A673 (cell line): ENCODE measurements at regions not wholly inside any gene's neighbourhood (a gene's known extent, or its start where the extent isn't known, plus 50 kb on each side); places are given as distances from the start of the nearest gene placed in this dataset.

Source experiments
- BruUV-seq: library from RNA; stranded (reverse); fragments of 400-500 nt; replicated peaks from 2 replicates; lab custom pipeline; 2021; lab: Mats Ljungman, UMichigan
- CTCF ChIA-PET: fragments of 300-600 bp; sonication (Branson Sonifier 250); formaldehyde crosslinking; loops from one replicate; lab custom pipeline; 2022; ENCODE audit warnings: antibody characterized with exemption; lab: Charles Lee
- POLR2A ChIA-PET: fragments of 300-600 bp; sonication (Branson Sonifier 250); formaldehyde crosslinking; loops from one replicate; lab custom pipeline; 2022; ENCODE audit warnings: antibody characterized with exemption; ENCODE audit not compliant: low non-redundant PET; lab: Charles Lee
- DNase-seq: peaks from one replicate; pipeline ENCODE4 v3.0.0-alpha.2; 2015; ENCODE audit warnings: low spot score
- H3K27ac ChIP-seq: fragments of 200-600 bp; sonication (generic); 2 replicates; pipeline ENCODE4 v1.5.1; 2016; ENCODE audit warnings: mixed run types, low read depth, mild to moderate bottlenecking, mixed read lengths, antibody characterized with exemption, low read length; ENCODE audit not compliant: poor library complexity, severe bottlenecking
- H3K27me3 ChIP-seq: fragments of 200-600 bp; sonication (generic); replicated peaks from 2 replicates; pipeline ENCODE4 v1.6.1; 2017; ENCODE audit warnings: mixed run types, low read depth, mild to moderate bottlenecking, mixed read lengths, antibody characterized with exemption, low read length; ENCODE audit not compliant: insufficient read depth, poor library complexity
- H3K36me3 ChIP-seq: fragments of 200-600 bp; sonication (generic); 2 replicates; pipeline ENCODE4 v1.6.1; 2016; ENCODE audit warnings: mixed run types, mild to moderate bottlenecking, mixed read lengths, antibody characterized with exemption, low read length; ENCODE audit not compliant: insufficient read depth, poor library complexity, severe bottlenecking
- H3K4me1 ChIP-seq: fragments of 200-600 bp; sonication (generic); 2 replicates; pipeline ENCODE4 v1.6.1; 2017; ENCODE audit warnings: mixed run types, mild to moderate bottlenecking, mixed read lengths, antibody characterized with exemption, low read length; ENCODE audit not compliant: insufficient read depth, poor library complexity, severe bottlenecking
- H3K4me3 ChIP-seq: fragments of 200-600 bp; sonication (generic); 2 replicates; pipeline ENCODE4 v1.5.1; 2016; ENCODE audit warnings: low read depth, mixed run types, mild to moderate bottlenecking, mixed read lengths, low read length; ENCODE audit not compliant: poor library complexity, severe bottlenecking
- H3K9me3 ChIP-seq: fragments of 200-600 bp; sonication (generic); 2 replicates; pipeline ENCODE4 v1.6.1; 2016; ENCODE audit warnings: mixed run types, low read depth, mild to moderate bottlenecking, mixed read lengths, antibody characterized with exemption, low read length; ENCODE audit not compliant: poor library complexity, severe bottlenecking
- EZH2 ChIP-seq: fragments of 200-600 bp; sonication (generic); IDR thresholded peaks from 2 replicates; pipeline ENCODE4 v1.6.1; 2017; ENCODE audit warnings: borderline replicate concordance, low read depth, mild to moderate bottlenecking, mixed read lengths, antibody characterized with exemption, low read length; ENCODE audit not compliant: poor library complexity, severe bottlenecking
- intact Hi-C: fragments of 100-400 bp; cut with micrococcal nuclease; formaldehyde crosslinking; loops from one replicate; pipeline ENCODE4 v1.10.0; 2022; ENCODE audit not compliant: unreplicated experiment
- TF ChIP-seq, protein P1 (sequence below): fragments of 300-800, 200-600 bp; sonication (generic); conservative IDR thresholded peaks from 2 replicates; pipeline ENCODE4 v1.5.1; 2017; ENCODE audit warnings: low read depth, mild to moderate bottlenecking, antibody characterized with exemption, low read length, moderate library complexity, mixed read lengths

DNA sequence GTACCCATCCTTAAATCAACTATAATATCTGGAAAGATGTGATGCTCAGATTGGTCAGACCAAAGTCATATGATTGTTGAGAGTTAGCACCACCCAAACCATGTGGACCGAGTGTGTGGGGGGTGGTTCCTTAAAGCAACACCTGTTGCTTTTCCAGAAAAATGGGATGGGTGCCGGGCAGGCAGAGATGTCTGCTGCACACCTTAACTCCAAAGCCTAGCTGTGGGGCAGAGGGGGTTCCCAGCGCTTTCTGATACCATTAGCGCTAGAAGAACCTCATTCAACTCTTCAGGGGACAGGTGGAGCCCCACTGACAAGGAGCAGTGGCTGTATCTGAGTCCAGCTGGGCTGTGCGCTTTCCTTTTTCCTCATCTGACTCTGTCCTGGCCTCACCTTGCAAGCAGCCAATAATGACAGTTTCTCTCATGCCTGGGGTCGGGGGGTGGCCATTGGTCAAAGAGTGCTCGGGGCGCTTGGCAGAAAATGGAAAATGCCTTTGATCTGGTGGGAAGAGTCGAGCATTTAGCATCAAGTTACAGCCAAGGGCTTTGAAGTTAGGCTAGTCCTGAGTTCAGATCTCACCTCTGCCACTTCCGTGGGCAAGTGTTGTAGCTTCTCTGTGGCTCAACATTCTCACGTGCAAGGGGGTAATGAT is 82.6 kb downstream of the IRX3 start:
- H3K36me3 ChIP-seq = no peaks in the 10 kb centered on the region
- ChIA-PET CTCF (interaction anchor here (1.1 kb wide), 1 partner anchor 9 kb away, joined by 3 read pairs; no protein-coding TSS in a partner anchor), POLR2A (no interaction called here)
- no peak overlapping the region for H3K4me3 ChIP-seq
- no peak for TF ChIP-seq EZH2
- TF ChIP-seq, protein P1, sequence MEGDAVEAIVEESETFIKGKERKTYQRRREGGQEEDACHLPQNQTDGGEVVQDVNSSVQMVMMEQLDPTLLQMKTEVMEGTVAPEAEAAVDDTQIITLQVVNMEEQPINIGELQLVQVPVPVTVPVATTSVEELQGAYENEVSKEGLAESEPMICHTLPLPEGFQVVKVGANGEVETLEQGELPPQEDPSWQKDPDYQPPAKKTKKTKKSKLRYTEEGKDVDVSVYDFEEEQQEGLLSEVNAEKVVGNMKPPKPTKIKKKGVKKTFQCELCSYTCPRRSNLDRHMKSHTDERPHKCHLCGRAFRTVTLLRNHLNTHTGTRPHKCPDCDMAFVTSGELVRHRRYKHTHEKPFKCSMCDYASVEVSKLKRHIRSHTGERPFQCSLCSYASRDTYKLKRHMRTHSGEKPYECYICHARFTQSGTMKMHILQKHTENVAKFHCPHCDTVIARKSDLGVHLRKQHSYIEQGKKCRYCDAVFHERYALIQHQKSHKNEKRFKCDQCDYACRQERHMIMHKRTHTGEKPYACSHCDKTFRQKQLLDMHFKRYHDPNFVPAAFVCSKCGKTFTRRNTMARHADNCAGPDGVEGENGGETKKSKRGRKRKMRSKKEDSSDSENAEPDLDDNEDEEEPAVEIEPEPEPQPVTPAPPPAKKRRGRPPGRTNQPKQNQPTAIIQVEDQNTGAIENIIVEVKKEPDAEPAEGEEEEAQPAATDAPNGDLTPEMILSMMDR = no peak
- no peak overlapping the region for H3K27ac ChIP-seq
- H3K9me3 ChIP-seq = no peaks in the 10 kb centered on the region
- H3K27me3 ChIP-seq = no peaks in the 10 kb centered on the region
- no peaks in the 10 kb centered on the region for H3K4me1 ChIP-seq
- no TSS peak for BruUV-seq
- intact Hi-C loops = no loop called here
- DNase-seq = no peak

DNA sequence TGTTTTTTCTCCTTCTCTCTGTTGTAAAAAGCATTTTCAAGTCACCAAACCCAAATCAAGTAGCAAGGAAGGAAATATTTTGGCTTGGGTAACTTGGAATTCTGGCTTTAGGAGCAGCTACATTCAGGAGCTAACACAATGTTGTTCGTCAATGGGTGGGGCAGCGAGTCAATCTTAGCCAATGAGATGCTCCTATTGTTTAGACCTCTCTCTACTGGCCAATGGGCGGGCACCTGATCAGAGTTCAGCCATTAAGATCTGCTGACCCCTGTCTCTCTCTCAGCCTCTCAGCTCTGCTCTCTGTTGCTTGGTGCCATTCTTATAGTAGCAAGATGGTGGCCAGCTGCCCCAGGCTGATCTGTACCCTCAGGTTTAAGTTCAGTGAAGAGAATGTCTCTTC is 83.2 kb downstream of the IRX3 start:
- no TSS peak for BruUV-seq
- Histone ChIP-seq H3K4me1 (no peaks in the 10 kb centered on the region), H3K27ac (no peak overlapping the region), H3K27me3 (no peaks in the 10 kb centered on the region), H3K36me3 (no peaks in the 10 kb centered on the region), H3K9me3 (no peaks in the 10 kb centered on the region), H3K4me3 (no peak overlapping the region)
- POLR2A ChIA-PET = no interaction called here
- DNase-seq = no peak
- CTCF ChIA-PET = interaction anchor here (1.1 kb wide), 1 partner anchor 9 kb away, joined by 3 read pairs; no protein-coding TSS in a partner anchor
- intact Hi-C loops = no loop called here
- TF ChIP-seq, protein P1 = no peak
- no peak for TF ChIP-seq EZH2
